Activated CD8-positive, alpha-beta T cell treated with anti-CD3 and anti-CD28 coated beads for 36 hours (primary cell): ENCODE measurements at regions not wholly inside any gene's neighbourhood (a gene's known extent, or its start where the extent isn't known, plus 50 kb on each side); places are given as distances from the start of the nearest gene placed in this dataset.

Experiments
- ATAC-seq: fragments of 200-7000 bp; cut with Tn5 transposase; one replicate; pipeline ENCODE4 v1.10.0; 2021; ENCODE audit warnings: mild to moderate bottlenecking, moderate library complexity
- CTCF ChIA-PET: fragments of 350-600 bp; sonication (Branson Sonifier 250); formaldehyde crosslinking; loops from one replicate; lab custom pipeline; 2021; ENCODE audit warnings: antibody characterized with exemption; lab: Charles Lee
- POLR2A ChIA-PET: fragments of 350-600 bp; sonication (Branson Sonifier 250); formaldehyde crosslinking; loops from one replicate; lab custom pipeline; 2021; ENCODE audit warnings: antibody characterized with exemption; lab: Charles Lee
- DNase-seq: peaks from one replicate; pipeline ENCODE4 v3.0.0-alpha.2; 2020
- H3K27ac Mint-ChIP-seq: one replicate; pipeline ENCODE4 v1.8.0; 2021; ENCODE audit warnings: mild to moderate bottlenecking, mixed read lengths
- H3K27me3 Mint-ChIP-seq: one replicate; pipeline ENCODE4 v1.8.0; 2021; ENCODE audit warnings: mixed read lengths
- H3K36me3 Mint-ChIP-seq: one replicate; pipeline ENCODE4 v1.8.0; 2021; ENCODE audit warnings: low read depth, mixed read lengths
- H3K4me1 Mint-ChIP-seq: one replicate; pipeline ENCODE4 v1.8.0; 2021; ENCODE audit warnings: low read depth, mixed read lengths
- H3K4me3 Mint-ChIP-seq: one replicate; pipeline ENCODE4 v1.8.0; 2021; ENCODE audit warnings: mild to moderate bottlenecking, moderate library complexity, mixed read lengths
- H3K9me3 Mint-ChIP-seq: one replicate; pipeline ENCODE4 v1.8.0; 2021; ENCODE audit warnings: mixed read lengths
- CTCF ChIP-seq: fragments of 200-600 bp; IDR thresholded peaks from one replicate; pipeline ENCODE4 v1.8.0; 2022; ENCODE audit warnings: antibody characterized with exemption, mild to moderate bottlenecking
- intact Hi-C: fragments of 100-400 bp; cut with micrococcal nuclease; formaldehyde crosslinking; loops from one replicate; pipeline ENCODE4 v1.10.0; 2022

- CTCF ChIA-PET: no interaction called here
- TF ChIP-seq CTCF: no peak
- H3K36me3 Mint-ChIP-seq: no peaks in the 10 kb centered on the region
- H3K27ac Mint-ChIP-seq: no peak overlapping the region
- H3K9me3 Mint-ChIP-seq: no peaks in the 10 kb centered on the region
- POLR2A ChIA-PET: no interaction called here
- no peak for DNase-seq
- H3K4me3 Mint-ChIP-seq: no peak overlapping the region
- intact Hi-C loops: no loop called here
- ATAC-seq: no peak
- no peaks in the 10 kb centered on the region for H3K4me1 Mint-ChIP-seq
- no peaks in the 10 kb centered on the region for H3K27me3 Mint-ChIP-seq
These were observed 358.2 kb downstream of the DDX10 start for GRCh38 chr11:109023036-109023435.

GRCh38 chr11:109026891-109027489, 362.1 kb downstream of the DDX10 start:
- no peak for ATAC-seq
- no peak for DNase-seq
- H3K4me3 Mint-ChIP-seq: no peak overlapping the region
- intact Hi-C loops: no loop called here
- no peak overlapping the region for H3K27ac Mint-ChIP-seq
- no peaks in the 10 kb centered on the region for H3K27me3 Mint-ChIP-seq
- TF ChIP-seq CTCF: no peak
- ChIA-PET POLR2A (no interaction called here), CTCF (no interaction called here)
- peaks cover 1% of the 10 kb centered on the region for H3K9me3 Mint-ChIP-seq
- no peaks in the 10 kb centered on the region for H3K4me1 Mint-ChIP-seq
- no peaks in the 10 kb centered on the region for H3K36me3 Mint-ChIP-seq

GRCh38 chr11:109027851-109028250, 363.0 kb downstream of the DDX10 start:
- ChIA-PET POLR2A (no interaction called here), CTCF (no interaction called here)
- no peak overlapping the region for H3K4me3 Mint-ChIP-seq
- ATAC-seq: no peak
- no peaks in the 10 kb centered on the region for H3K4me1 Mint-ChIP-seq
- peaks cover 1% of the 10 kb centered on the region for H3K9me3 Mint-ChIP-seq
- no peaks in the 10 kb centered on the region for H3K27me3 Mint-ChIP-seq
- TF ChIP-seq CTCF: no peak
- no peaks in the 10 kb centered on the region for H3K36me3 Mint-ChIP-seq
- no peak for DNase-seq
- no peak overlapping the region for H3K27ac Mint-ChIP-seq
- intact Hi-C loops: no loop called here

- ATAC-seq: no peak
These were observed 365.1 kb downstream of the DDX10 start for GRCh38 chr11:109029927-109030326.

More at GRCh38 chr11:109029927-109030326, 365.1 kb downstream of the DDX10 start:
- no peak overlapping the region for H3K4me3 Mint-ChIP-seq
- peaks cover 1% of the 10 kb centered on the region for H3K9me3 Mint-ChIP-seq
- TF ChIP-seq CTCF: no peak
- H3K27me3 Mint-ChIP-seq: peaks cover 2% of the 10 kb centered on the region
- H3K36me3 Mint-ChIP-seq: no peaks in the 10 kb centered on the region
- no peak for DNase-seq
- H3K4me1 Mint-ChIP-seq: no peaks in the 10 kb centered on the region
- ChIA-PET CTCF (no interaction called here), POLR2A (no interaction called here)
- no peak overlapping the region for H3K27ac Mint-ChIP-seq
- intact Hi-C loops: no loop called here
